ENCODE measurements at regions not wholly inside any gene's neighbourhood (a gene's known extent, or its start where the extent isn't known, plus 50 kb on each side); places are given as distances from the start of the nearest gene placed in this dataset.

DNA sequence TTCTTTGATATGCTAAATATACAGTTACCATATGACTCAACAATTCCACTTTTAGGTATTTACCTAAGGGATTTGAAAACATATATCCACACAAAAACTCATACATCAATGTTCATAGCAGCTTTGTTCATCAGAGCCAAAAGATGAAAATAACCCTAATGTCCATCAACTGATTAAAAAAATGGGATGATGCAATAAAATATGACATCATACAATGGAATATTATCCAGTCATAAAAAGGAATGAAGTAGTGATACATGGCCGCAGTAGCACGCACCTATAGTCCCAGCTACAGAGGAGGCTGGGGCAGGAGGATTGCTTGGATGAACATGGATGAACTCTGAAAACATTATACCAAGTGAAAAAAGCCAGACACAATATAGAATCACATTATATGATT lies 101.4 kb upstream of the SIRPA start:
- no peak for TF ChIP-seq POLR2A (IDR thresholded peaks at IDR 0.05)
- TF ChIP-seq, protein P1, sequence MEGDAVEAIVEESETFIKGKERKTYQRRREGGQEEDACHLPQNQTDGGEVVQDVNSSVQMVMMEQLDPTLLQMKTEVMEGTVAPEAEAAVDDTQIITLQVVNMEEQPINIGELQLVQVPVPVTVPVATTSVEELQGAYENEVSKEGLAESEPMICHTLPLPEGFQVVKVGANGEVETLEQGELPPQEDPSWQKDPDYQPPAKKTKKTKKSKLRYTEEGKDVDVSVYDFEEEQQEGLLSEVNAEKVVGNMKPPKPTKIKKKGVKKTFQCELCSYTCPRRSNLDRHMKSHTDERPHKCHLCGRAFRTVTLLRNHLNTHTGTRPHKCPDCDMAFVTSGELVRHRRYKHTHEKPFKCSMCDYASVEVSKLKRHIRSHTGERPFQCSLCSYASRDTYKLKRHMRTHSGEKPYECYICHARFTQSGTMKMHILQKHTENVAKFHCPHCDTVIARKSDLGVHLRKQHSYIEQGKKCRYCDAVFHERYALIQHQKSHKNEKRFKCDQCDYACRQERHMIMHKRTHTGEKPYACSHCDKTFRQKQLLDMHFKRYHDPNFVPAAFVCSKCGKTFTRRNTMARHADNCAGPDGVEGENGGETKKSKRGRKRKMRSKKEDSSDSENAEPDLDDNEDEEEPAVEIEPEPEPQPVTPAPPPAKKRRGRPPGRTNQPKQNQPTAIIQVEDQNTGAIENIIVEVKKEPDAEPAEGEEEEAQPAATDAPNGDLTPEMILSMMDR (IDR thresholded peaks at IDR 0.05 in 4 of 5, conservative IDR thresholded peaks at IDR 0.05 in 1 of 5) = no peak

Data from gastrocnemius medialis (tissue), 4 donors.